ENCODE measurements at regions not wholly inside any gene's neighbourhood (a gene's known extent, or its start where the extent isn't known, plus 50 kb on each side); places are given as distances from the start of the nearest gene placed in this dataset.

- TF ChIP-seq MXI1 (IDR thresholded peaks at IDR 0.05; ENCODE audit: low read depth, low read length) (no peak), GATA2 (CRISPR knock-in tag; IDR thresholded peaks at IDR 0.05) (no peak), FOSL2 (IDR thresholded peaks at IDR 0.05; ENCODE audit: borderline replicate concordance, low read depth) (no peak; the same call in 1 of the 2 replicates), FOXJ3 (CRISPR knock-in tag; IDR thresholded peaks at IDR 0.05) (no peak), ELF1 (IDR thresholded peaks at IDR 0.05) (no peak), TCF12 (IDR thresholded peaks at IDR 0.05) (peak; percentile 99), JUND (IDR thresholded peaks at IDR 0.05) (peak; percentile 75), RFX5 (IDR thresholded peaks at IDR 0.05; ENCODE audit: low read length) (no peak), TEAD4 (IDR thresholded peaks at IDR 0.05; ENCODE audit: borderline replicate concordance, insufficient read depth) (peak; percentile 89), ZBTB33 (IDR thresholded peaks at IDR 0.05; ENCODE audit: borderline replicate concordance, low read depth) (no peak), USF1 (IDR thresholded peaks at IDR 0.05; ENCODE audit: borderline replicate concordance, low read depth) (no peak), EZH2phosphoT487 (IDR thresholded peaks at IDR 0.05; ENCODE audit: borderline replicate concordance, low read depth) (no peak), FOXM1 (IDR thresholded peaks at IDR 0.05; ENCODE audit: low read depth) (peak; percentile 81), YY1 (IDR thresholded peaks at IDR 0.05; ENCODE audit: low read depth) (peak; percentile 40; the same call in 1 of the 2 replicates), CHD2 (IDR thresholded peaks at IDR 0.05; ENCODE audit: low read length, partially characterized antibody) (peak; percentile 57), MEF2A (IDR thresholded peaks at IDR 0.05; ENCODE audit: borderline replicate concordance, low read depth) (peak; percentile 30; the same call in 1 of the 2 replicates), TAF1 (IDR thresholded peaks at IDR 0.05; ENCODE audit: borderline replicate concordance, low read depth, low read length) (0 out of 2 replicates have a peak, but pooled peaks have one; percentile 17), RCOR1 (IDR thresholded peaks at IDR 0.05; ENCODE audit: low read length) (peak; percentile 94), MAX (IDR thresholded peaks at IDR 0.05; ENCODE audit: low read depth) (peak; percentile 65), RXRA (IDR thresholded peaks at IDR 0.05; ENCODE audit: borderline replicate concordance, low read depth) (peak; percentile 59; the same call in 1 of the 2 replicates), SMC3 (IDR thresholded peaks at IDR 0.05; ENCODE audit: low read depth, low read length) (no peak), NRF1 (IDR thresholded peaks at IDR 0.05; ENCODE audit: low read depth, low read length) (no peak), USF2 (IDR thresholded peaks at IDR 0.05; ENCODE audit: borderline replicate concordance, low read depth, low read length) (no peak), EP300 (IDR thresholded peaks at IDR 0.05; ENCODE audit: borderline replicate concordance in 1 of 2, low read depth in 1 of 2, low read length in 1 of 2) (peak; percentile 92 to 95)
Observed at GRCh38 chr4:124018383-124019317, 622.1 kb downstream of the SPRY1 start (continued).

Data from SK-N-SH (cell line).